Left ventricle myocardium inferior (tissue), 1 donor: ENCODE measurements at regions not wholly inside any gene's neighbourhood (a gene's known extent, or its start where the extent isn't known, plus 50 kb on each side); places are given as distances from the start of the nearest gene placed in this dataset.

Source experiments
- DNase-seq: peaks from one replicate; pipeline ENCODE4 v3.0.0-alpha.2; 2020
- H3K27ac ChIP-seq: fragments of 200-600 bp; replicated peaks from 2 replicates; pipeline ENCODE4 v1.8.0; 2021
- H3K27me3 ChIP-seq: fragments of 200-600 bp; 2 replicates; pipeline ENCODE4 v1.8.0; 2021; ENCODE audit warnings: low read depth
- H3K36me3 ChIP-seq: fragments of 200-600 bp; 2 replicates; pipeline ENCODE4 v1.8.0; 2021
- H3K4me1 ChIP-seq: fragments of 200-600 bp; 2 replicates; pipeline ENCODE4 v1.8.0; 2021
- H3K4me3 ChIP-seq: fragments of 200-600 bp; 2 replicates; pipeline ENCODE4 v1.8.0; 2021; ENCODE audit warnings: mild to moderate bottlenecking, moderate library complexity
- H3K9me3 ChIP-seq: fragments of 200-600 bp; replicated peaks from 2 replicates; pipeline ENCODE4 v1.8.0; 2021
- intact Hi-C: fragments of 100-400 bp; cut with micrococcal nuclease; formaldehyde crosslinking; loops from one replicate; pipeline ENCODE4 v1.11.0; 2022
- TF ChIP-seq, protein P1 (sequence below): fragments of 200-600 bp; IDR thresholded peaks from 2 replicates; pipeline ENCODE4 v1.8.0; 2021; ENCODE audit warnings: antibody characterized with exemption, mild to moderate bottlenecking, borderline replicate concordance
- donor health status: DM: no; HTN: yes; CAD: no; lungs with severe emphysema.

DNA sequence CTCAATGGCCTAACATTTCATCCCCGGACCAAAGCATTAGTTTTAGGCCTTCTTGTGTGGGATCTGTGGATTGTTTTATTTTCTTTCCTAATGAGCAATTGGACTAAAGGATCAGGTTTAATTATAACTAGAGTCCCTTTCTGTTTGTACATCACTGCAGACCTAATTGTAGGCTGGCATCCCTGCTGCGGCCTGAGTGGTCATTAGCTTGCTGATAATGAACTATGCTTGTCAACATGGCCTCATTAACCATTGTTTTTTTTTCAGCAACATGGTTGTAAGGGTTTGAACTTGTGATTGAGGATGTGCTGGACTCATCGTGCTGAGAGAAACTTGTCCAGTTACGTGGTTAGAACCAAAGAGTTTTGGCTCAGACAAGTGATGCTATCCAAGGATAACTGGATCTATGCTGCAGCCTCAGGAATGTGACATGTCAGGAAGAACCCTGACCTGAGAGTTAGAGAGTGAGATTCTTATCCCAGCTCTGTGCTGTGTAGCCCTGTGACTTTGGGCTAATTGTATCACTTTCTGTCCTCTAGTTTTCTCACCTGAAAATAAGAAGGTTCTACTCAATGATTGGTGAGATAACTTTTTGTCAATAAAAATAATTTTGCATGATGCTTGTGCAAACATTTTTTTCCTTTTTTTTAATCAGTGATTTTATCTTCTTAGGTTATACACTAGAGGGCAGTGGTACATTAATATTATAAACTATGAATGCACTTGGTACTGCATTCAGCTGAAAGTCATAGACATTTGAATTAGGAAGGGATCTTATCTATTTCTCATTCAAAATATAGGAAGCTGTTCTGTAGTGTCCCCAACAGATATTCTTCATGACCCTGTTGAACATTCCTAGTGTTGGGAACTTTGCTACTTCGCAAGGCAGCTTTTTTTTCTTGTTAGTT is 140.9 kb downstream of the RNF144B start:
- H3K27ac ChIP-seq: no peak overlapping the region
- intact Hi-C loops: no loop called here
- H3K4me1 ChIP-seq: no peaks in the 10 kb centered on the region
- H3K9me3 ChIP-seq: no peaks in the 10 kb centered on the region
- H3K4me3 ChIP-seq: no peak overlapping the region
- TF ChIP-seq, protein P1, sequence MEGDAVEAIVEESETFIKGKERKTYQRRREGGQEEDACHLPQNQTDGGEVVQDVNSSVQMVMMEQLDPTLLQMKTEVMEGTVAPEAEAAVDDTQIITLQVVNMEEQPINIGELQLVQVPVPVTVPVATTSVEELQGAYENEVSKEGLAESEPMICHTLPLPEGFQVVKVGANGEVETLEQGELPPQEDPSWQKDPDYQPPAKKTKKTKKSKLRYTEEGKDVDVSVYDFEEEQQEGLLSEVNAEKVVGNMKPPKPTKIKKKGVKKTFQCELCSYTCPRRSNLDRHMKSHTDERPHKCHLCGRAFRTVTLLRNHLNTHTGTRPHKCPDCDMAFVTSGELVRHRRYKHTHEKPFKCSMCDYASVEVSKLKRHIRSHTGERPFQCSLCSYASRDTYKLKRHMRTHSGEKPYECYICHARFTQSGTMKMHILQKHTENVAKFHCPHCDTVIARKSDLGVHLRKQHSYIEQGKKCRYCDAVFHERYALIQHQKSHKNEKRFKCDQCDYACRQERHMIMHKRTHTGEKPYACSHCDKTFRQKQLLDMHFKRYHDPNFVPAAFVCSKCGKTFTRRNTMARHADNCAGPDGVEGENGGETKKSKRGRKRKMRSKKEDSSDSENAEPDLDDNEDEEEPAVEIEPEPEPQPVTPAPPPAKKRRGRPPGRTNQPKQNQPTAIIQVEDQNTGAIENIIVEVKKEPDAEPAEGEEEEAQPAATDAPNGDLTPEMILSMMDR: peak; percentile 23
- DNase-seq: no peak
- no peaks in the 10 kb centered on the region for H3K36me3 ChIP-seq
- H3K27me3 ChIP-seq: no peaks in the 10 kb centered on the region

DNA sequence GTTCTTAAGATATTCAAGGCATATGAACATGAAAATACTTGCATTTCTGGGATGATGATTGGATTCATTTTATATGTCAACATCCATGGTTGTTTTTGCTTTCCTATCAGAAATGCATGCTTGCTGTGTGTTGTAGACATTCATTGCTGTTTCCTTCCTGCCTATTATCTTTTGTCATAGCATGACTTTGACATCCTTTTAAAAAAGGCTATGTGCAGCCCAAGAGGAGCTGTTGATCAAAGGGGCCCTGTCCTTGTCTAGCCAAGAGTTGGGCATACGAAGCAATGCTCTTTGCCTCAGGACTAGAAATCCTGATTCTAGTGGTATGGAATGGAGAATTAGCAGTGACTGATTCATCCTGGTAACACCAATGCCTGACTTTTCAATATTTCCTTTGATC is 143.1 kb downstream of the RNF144B start:
- no peaks in the 10 kb centered on the region for H3K9me3 ChIP-seq
- no peaks in the 10 kb centered on the region for H3K4me1 ChIP-seq
- intact Hi-C loops: no loop called here
- H3K4me3 ChIP-seq: no peak overlapping the region
- H3K36me3 ChIP-seq: no peaks in the 10 kb centered on the region
- H3K27me3 ChIP-seq: peaks cover 17% of the 10 kb centered on the region
- TF ChIP-seq, protein P1: no peak
- no peak for DNase-seq
- no peak overlapping the region for H3K27ac ChIP-seq

DNA sequence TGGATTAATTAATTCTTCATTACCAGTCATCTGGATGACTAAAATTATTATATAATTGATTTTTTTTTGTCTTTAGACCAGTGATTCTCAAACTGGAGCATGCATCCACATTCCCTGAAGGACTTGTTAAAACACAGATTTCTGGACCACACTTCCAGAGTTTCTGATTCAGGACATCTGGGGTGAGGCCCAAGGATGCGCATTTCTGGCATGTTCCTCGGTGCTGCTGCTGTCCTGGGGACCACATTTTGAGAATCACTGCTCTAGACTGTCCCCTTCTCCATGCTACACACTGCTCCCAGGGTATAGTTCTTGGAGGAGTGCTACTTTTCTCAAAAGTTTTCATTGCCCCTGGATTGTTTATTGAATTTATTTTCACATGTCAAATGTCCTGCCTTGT is 145.0 kb downstream of the RNF144B start:
- no peak overlapping the region for H3K4me3 ChIP-seq
- H3K27ac ChIP-seq: no peak overlapping the region
- no peaks in the 10 kb centered on the region for H3K36me3 ChIP-seq
- no peak for DNase-seq
- H3K4me1 ChIP-seq: no peaks in the 10 kb centered on the region
- H3K9me3 ChIP-seq: no peaks in the 10 kb centered on the region
- peaks cover 36% of the 10 kb centered on the region for H3K27me3 ChIP-seq
- TF ChIP-seq, protein P1: no peak
- intact Hi-C loops: no loop called here

DNA sequence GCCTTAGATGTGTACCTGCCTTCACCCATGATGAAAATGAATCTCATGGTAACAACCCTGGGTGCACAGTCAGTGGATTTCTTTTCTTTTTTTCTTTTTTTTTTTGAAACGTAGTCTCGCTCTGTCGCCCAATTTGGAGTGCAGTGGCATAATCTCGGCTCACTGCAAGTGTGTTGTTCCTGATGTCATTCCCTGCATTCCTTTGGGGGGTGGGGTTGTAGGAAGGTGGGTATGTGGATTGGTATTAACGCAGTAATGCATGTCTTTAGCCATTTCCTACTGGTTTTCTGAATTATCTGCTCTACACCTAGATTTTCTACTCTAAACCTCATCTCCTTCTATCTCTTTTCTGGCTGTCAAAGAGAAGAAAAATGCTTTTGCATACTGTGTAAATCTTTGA is 146.6 kb downstream of the RNF144B start:
- Histone ChIP-seq H3K4me3 (no peak overlapping the region), H3K9me3 (no peaks in the 10 kb centered on the region), H3K27ac (no peak overlapping the region), H3K36me3 (no peaks in the 10 kb centered on the region), H3K27me3 (peaks cover 39% of the 10 kb centered on the region), H3K4me1 (no peaks in the 10 kb centered on the region)
- intact Hi-C loops: no loop called here
- DNase-seq: no peak
- TF ChIP-seq, protein P1: no peak

DNA sequence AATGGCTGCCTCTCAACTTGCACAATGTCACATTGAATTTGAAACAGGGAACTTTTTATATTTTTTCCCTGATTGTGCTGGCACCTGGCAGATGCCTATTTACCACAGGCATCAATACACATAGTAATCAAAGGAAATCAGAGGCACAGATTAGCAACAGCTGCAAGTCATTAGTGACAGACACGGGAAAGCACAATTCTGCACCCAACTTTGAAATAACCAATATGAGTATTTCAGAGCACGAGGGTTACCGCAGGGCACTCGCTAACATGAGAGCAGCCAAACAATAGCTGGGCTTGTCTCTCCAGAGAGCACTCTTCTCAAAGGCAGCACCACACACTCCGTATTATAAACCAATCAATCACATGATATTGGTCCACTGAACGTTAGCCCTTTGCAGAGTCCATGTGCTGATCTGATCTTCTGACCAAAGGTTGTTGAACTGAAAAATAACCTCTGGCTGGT is 149.5 kb downstream of the RNF144B start:
- Histone ChIP-seq H3K27ac (no peak overlapping the region), H3K9me3 (no peaks in the 10 kb centered on the region), H3K27me3 (peaks cover 55% of the 10 kb centered on the region), H3K4me1 (no peaks in the 10 kb centered on the region), H3K4me3 (no peak overlapping the region), H3K36me3 (no peaks in the 10 kb centered on the region)
- intact Hi-C loops: no loop called here
- DNase-seq: no peak
- TF ChIP-seq, protein P1: no peak
